ENCODE measurements at regions not wholly inside any gene's neighbourhood (a gene's known extent, or its start where the extent isn't known, plus 50 kb on each side); places are given as distances from the start of the nearest gene placed in this dataset.

DNA sequence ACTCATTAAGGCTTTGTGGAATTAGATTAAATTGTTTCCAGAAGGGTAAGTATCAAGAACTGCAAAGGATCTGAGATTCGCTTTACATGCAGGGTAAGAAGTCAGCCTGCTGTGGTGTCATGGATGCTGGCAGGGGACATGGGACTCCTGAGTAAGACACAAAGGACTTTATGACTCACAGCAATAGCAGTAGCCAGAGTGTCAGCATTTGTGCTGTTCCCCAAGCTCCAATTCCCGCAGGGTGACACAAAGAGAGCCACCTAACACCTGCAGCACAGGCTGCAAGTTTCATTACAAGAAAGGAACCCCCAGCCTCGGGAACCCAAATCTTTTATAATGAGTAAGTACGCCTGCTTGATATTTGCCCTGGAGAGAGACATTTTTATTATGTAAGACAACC, 298.1 kb upstream of the POU3F1 start:
- Mint-ChIP-seq H3K36me3 (peaks cover 17% of the 10 kb centered on the region), H3K9me3 (peaks cover 21% of the 10 kb centered on the region), H3K27me3 (peaks cover 4% of the 10 kb centered on the region), H3K4me1 (peaks cover 5% of the 10 kb centered on the region), H3K4me3 (no peak overlapping the region), H3K27ac (no peak overlapping the region)
- no peak for ATAC-seq (ENCODE audit: low read depth)
- no peak for DNase-seq (ENCODE audit: low spot score in 2 of 2)

DNA sequence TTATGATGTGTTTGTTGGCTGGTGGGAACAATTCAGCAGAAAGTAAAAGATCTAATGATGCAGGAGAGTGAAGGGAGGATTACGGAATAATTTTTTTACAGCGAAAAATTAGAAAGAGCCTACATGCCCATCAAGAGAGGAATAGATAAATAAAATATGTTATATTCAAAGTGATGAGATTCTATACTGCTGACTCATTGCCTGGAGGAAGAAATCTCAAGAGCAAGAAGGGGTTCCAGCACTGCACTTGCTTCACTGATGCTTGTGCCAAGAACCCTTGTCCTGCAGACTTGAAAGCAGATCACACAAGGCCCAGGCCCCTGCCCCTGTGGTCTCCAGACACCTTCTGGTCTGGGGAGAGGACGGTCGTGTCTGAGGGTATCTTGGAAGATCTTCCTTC, 295.1 kb upstream of the POU3F1 start:
- peaks cover 6% of the 10 kb centered on the region for H3K9me3 Mint-ChIP-seq
- peaks cover 5% of the 10 kb centered on the region for H3K4me1 Mint-ChIP-seq
- peaks cover 6% of the 10 kb centered on the region for H3K27me3 Mint-ChIP-seq
- H3K27ac Mint-ChIP-seq = no peak overlapping the region
- no peak overlapping the region for H3K4me3 Mint-ChIP-seq
- ATAC-seq (ENCODE audit: low read depth) = no peak
- H3K36me3 Mint-ChIP-seq = peaks cover 8% of the 10 kb centered on the region
- no peak for DNase-seq (ENCODE audit: low spot score in 2 of 2)

DNA sequence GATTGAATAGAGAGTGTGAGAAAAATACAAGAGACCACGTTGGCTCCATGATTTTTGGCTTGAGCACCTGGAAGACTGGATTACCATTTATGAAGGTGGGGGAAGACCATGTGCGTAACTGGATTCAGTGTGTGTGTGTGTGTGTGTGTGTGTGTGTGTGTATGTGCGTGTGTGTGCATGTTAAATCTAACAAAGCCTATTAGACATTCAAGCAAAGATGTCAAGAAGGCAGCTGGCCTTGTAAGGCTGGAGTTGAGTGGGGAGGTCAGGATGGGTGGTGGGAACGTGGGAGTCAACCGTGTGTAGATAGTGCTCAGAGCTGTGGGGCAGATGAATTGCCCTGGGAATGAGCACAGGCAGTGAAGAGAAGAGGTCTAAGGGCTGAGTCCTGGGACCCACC, 293.8 kb upstream of the POU3F1 start:
- DNase-seq (ENCODE audit: low spot score in 2 of 2) (no peak), ATAC-seq (ENCODE audit: low read depth) (no peak)
- Mint-ChIP-seq H3K9me3 (no peaks in the 10 kb centered on the region), H3K4me1 (peaks cover 5% of the 10 kb centered on the region), H3K27ac (no peak overlapping the region), H3K36me3 (peaks cover 2% of the 10 kb centered on the region), H3K4me3 (no peak overlapping the region), H3K27me3 (peaks cover 6% of the 10 kb centered on the region)

DNA sequence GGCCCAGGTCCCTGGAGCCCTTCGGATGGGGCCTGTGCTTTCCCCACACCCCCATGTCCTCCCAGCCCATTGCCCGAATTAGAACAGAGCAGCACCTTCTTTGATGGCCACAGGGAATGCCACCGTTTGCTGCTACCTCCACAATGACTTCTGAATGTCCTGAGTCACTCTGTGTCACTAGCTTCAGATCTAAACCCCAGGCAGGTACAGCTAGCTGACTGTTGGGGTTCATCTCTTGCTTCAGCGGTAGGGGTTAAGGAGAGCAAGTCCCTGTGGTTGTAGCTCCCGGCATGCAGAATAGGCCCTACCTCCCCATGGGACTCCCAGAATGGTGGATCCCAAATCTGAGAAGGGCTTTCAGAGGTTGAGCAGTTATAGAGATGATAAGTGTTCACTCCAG, 291.1 kb upstream of the POU3F1 start:
- no peak for ATAC-seq (ENCODE audit: low read depth)
- no peaks in the 10 kb centered on the region for H3K9me3 Mint-ChIP-seq
- H3K36me3 Mint-ChIP-seq = peaks cover 3% of the 10 kb centered on the region
- peaks cover 9% of the 10 kb centered on the region for H3K4me1 Mint-ChIP-seq
- H3K4me3 Mint-ChIP-seq = no peak overlapping the region
- no peak for DNase-seq (ENCODE audit: low spot score in 2 of 2)
- H3K27ac Mint-ChIP-seq = no peak overlapping the region
- peaks cover 14% of the 10 kb centered on the region for H3K27me3 Mint-ChIP-seq

DNA sequence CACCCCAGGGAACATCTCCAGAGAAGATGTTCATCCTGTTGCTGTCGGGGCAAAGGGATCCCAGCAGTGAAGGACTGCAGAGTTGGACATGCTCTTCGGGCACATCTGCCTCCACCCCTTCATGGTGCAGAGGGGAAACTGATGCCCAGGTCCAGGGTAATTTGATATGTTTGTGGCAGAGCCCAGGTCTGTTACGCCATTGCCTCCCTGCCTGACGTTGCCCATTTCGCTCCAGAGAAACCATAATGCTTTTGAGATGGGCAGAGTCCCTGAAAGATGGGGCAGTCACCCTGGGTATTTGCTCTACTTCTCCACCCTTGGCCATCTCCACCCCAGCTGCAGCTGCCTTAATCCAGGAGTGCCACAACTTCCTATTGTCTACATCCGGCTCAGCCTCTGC, 290.4 kb upstream of the POU3F1 start:
- ATAC-seq (ENCODE audit: low read depth) (no peak), DNase-seq (ENCODE audit: low spot score in 2 of 2) (no peak)
- H3K9me3 Mint-ChIP-seq = no peaks in the 10 kb centered on the region
- peaks cover 10% of the 10 kb centered on the region for H3K27me3 Mint-ChIP-seq
- peaks cover 6% of the 10 kb centered on the region for H3K4me1 Mint-ChIP-seq
- H3K4me3 Mint-ChIP-seq = no peak overlapping the region
- no peak overlapping the region for H3K27ac Mint-ChIP-seq
- peaks cover 2% of the 10 kb centered on the region for H3K36me3 Mint-ChIP-seq

DNA sequence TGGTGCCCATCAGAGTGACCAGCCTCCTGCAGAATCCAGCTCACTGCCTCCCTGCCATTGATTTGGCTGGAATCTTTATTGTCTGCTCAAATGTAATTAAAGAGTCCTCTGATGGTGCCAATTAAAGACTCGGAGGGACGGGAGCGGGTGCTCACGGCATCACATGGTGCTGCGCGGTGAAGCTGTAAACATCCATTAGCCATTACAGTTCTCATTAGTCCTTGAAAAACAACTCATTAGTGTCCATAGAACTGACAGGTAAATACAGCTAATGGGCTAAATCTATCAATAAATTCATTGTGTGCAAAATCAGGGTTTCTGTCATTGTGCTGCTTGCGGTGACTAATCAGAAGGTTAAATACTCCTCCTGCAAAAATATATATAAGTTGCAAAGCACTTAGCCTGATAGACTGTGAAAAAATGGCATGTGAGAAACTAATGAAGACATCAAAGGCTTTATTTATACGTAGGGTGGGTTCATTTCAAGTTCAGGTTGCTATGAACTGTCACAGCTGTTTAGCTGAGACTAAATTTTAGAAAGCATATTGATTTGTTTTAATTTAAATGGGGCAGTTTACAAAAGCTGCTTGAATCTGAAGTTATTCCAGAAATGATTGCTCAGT, 289.8 kb upstream of the POU3F1 start:
- H3K4me3 Mint-ChIP-seq = no peak overlapping the region
- ATAC-seq (ENCODE audit: low read depth) = no peak
- H3K36me3 Mint-ChIP-seq = peaks cover 2% of the 10 kb centered on the region
- no peaks in the 10 kb centered on the region for H3K9me3 Mint-ChIP-seq
- peaks cover 6% of the 10 kb centered on the region for H3K4me1 Mint-ChIP-seq
- no peak for DNase-seq (ENCODE audit: low spot score in 2 of 2)
- H3K27me3 Mint-ChIP-seq = peaks cover 10% of the 10 kb centered on the region
- H3K27ac Mint-ChIP-seq = no peak overlapping the region

DNA sequence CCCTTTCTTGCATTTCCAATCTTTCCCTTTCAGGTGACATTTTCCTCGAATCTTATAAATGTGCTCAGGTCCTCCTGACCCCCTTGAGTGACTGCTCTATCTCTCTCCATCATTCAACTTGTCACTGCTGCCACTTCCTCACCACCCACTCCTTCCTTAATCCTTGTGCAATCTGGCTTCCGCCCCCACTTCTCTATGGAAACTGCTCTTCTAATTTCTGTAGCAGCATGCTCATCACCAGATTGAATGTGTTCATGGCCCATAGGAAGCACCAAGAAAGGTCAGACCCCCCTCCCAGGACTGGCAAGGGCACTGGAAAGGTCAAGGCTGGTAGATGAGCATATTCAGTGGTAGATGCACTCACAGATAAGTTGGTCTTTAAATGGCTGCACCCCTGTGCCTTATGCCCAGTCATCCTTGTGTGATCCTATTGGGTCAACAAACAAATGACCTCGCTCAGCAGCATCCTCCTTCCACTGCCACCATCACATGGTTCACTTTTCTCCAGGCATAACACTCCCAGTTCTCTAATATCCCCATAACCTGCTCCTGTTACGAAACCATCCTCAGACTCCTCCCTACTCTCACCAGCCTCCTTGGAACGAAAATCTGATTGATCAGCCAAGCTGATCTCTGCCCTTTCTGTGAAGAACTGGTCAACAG, 288.5 kb upstream of the POU3F1 start:
- DNase-seq (ENCODE audit: low spot score in 2 of 2) (no peak), ATAC-seq (ENCODE audit: low read depth) (no peak)
- Mint-ChIP-seq H3K4me1 (peaks cover 6% of the 10 kb centered on the region), H3K4me3 (no peak overlapping the region), H3K27ac (no peak overlapping the region), H3K36me3 (peaks cover 2% of the 10 kb centered on the region), H3K27me3 (peaks cover 10% of the 10 kb centered on the region), H3K9me3 (no peaks in the 10 kb centered on the region)

DNA sequence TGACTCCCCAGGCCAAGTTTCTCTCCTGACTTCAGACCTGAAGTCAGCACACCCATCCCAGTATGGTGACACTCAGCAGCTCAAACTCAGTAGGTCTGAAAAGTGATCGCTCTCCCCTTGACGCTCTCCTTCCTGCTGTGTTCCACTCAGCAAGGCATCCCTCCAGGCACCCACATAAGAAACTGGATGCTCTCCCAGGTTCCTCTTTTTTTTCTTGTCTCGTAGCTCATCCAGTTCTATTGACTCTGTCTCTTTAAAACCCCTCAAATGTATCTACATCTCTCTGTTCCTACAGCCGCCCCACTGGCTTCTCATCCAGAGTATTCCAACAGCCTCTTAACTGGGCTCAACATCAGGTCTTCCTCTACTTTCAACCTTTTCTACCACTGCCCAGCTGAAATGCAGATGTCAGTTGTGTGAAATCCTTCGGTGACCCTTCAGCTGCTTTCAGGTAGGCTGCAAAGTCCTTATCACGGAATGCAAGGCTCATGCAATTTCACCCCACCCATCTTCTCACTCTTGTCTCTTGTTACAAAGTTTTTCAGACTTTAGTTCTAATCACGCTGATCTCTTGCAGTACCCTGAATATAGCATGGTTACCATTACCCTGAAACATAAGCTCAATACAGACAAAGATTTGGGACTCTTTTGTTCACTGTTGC, 286.2 kb upstream of the POU3F1 start:
- no peak for ATAC-seq (ENCODE audit: low read depth)
- Mint-ChIP-seq H3K4me3 (no peak overlapping the region), H3K27me3 (peaks cover 11% of the 10 kb centered on the region), H3K27ac (no peak overlapping the region), H3K36me3 (peaks cover 2% of the 10 kb centered on the region), H3K9me3 (no peaks in the 10 kb centered on the region), H3K4me1 (peaks cover 6% of the 10 kb centered on the region)
- no peak for DNase-seq (ENCODE audit: low spot score in 2 of 2)

DNA sequence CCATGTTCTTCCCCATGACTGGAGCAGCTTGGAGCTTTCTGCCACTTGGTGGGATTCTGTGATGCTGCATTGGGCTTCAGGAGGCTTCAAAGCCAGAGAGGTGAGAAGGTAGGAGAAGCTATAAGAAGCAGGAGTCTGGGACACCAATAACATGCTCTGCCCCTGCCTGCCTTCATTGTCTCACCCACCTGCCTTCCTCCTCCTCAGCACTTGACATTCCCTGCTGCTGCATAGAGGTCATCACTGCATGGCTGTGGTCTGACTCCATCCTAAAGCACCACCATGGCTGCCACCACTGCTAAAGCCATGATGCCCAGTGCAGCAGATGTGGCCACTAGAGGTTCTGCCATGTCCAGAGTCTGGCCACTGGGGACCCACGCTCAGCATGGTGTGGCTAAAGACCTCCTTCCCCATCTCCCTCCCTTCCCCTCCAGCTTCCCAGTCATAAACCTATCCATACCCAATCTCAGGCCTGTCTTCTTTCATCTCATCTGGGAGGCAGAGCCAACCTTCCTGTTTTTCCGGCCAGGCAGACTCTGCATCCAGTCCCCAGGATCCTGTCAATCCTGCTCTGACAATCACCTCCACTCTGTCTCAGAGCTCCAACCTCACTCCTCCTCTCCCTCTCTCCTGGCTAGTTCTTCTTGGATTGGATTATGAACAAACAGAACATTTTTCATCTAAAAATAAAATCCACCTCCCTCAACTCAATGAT, 285.1 kb upstream of the POU3F1 start:
- H3K4me1 Mint-ChIP-seq = peaks cover 6% of the 10 kb centered on the region
- no peak overlapping the region for H3K4me3 Mint-ChIP-seq
- peaks cover 2% of the 10 kb centered on the region for H3K36me3 Mint-ChIP-seq
- no peak overlapping the region for H3K27ac Mint-ChIP-seq
- peaks cover 11% of the 10 kb centered on the region for H3K27me3 Mint-ChIP-seq
- no peak for DNase-seq (ENCODE audit: low spot score in 2 of 2)
- no peaks in the 10 kb centered on the region for H3K9me3 Mint-ChIP-seq
- no peak for ATAC-seq (ENCODE audit: low read depth)

DNA sequence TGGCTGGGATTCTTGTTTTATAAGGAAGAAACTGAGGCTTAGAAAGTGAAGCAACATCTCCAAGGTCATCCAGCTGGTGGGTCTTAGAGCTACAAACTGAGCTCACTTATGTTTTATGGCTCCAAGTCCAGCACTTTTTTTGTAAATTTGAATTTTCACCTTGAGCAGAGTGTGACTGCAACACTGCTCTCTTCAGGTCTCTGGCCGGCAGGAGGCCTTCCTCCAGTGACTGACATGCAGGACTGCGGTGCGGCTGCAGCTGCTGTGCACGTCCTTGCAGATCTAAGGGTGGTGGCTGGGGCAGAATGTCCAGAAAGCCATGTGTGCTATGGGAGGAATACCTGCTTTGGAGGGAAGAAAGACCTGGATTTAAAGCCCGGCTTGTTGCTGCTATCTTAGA, 284.2 kb upstream of the POU3F1 start:
- Mint-ChIP-seq H3K4me3 (no peak overlapping the region), H3K9me3 (no peaks in the 10 kb centered on the region), H3K36me3 (peaks cover 2% of the 10 kb centered on the region), H3K4me1 (peaks cover 6% of the 10 kb centered on the region), H3K27ac (no peak overlapping the region), H3K27me3 (peaks cover 11% of the 10 kb centered on the region)
- no peak for ATAC-seq (ENCODE audit: low read depth)
- no peak for DNase-seq (ENCODE audit: low spot score in 2 of 2)

DNA sequence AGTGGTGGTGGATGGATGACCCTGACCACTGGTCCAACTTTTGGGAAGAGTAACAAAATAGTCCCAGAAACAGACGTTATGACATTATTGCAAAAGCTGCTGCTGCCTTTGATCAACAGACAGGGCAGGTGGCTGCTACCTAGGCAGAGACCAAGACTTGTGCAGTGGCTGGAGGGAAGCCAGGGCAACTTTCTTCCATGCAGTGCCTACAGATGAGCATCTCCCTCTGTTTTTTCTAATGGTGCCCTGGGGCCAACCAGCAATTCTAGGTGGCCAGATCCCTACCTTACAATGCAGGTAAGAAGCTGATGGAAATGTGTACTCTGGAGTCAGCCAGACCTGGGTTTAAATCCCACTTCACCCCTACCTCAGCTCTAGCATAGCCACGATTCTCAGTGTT, 283.1 kb upstream of the POU3F1 start:
- H3K4me1 Mint-ChIP-seq = peaks cover under 1% of the 10 kb centered on the region
- ATAC-seq (ENCODE audit: low read depth) = no peak
- no peak for DNase-seq (ENCODE audit: low spot score in 2 of 2)
- H3K4me3 Mint-ChIP-seq = no peak overlapping the region
- H3K9me3 Mint-ChIP-seq = peaks cover 2% of the 10 kb centered on the region
- H3K27ac Mint-ChIP-seq = no peak overlapping the region
- peaks cover 5% of the 10 kb centered on the region for H3K36me3 Mint-ChIP-seq
- peaks cover 10% of the 10 kb centered on the region for H3K27me3 Mint-ChIP-seq

DNA sequence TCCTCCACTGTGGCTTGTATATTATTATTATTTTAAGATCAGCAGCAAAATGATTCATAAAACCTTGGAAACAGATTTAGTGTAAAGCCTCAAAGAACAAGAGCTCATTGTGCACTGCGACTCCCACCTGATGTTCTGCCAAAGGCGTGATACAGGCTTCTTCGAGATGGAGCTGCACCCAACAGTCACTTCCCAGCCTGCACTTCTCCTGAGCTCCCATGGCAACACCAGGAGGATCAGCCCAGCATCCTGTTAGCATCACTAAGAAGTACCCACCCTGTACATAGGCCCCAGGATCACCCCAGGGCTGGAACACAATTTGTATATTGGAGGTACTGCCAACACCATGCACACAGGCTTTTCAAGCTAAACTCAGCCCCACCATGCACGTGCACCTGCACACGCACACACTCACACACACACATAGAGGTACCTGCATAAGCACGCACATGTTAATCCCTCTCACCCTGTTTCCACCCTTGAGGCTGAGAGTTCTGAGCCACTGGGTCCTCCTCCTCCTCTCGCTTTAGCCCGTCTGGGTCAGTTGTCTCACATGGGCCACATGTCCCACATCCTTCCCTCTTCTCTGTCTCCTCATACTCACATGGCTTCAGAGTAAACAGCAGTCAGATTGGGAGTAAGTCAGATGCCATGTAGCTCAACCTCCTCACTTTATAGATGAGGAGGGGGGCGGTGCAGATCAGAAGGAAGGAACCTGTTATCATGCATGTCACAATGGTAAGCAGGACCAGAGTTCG, 281.9 kb upstream of the POU3F1 start:
- Mint-ChIP-seq H3K9me3 (peaks cover 2% of the 10 kb centered on the region), H3K27me3 (peaks cover 11% of the 10 kb centered on the region), H3K27ac (no peak overlapping the region), H3K4me3 (no peak overlapping the region), H3K4me1 (no peaks in the 10 kb centered on the region), H3K36me3 (peaks cover 5% of the 10 kb centered on the region)
- no peak for DNase-seq (ENCODE audit: low spot score in 2 of 2)
- ATAC-seq (ENCODE audit: low read depth) = no peak

DNA sequence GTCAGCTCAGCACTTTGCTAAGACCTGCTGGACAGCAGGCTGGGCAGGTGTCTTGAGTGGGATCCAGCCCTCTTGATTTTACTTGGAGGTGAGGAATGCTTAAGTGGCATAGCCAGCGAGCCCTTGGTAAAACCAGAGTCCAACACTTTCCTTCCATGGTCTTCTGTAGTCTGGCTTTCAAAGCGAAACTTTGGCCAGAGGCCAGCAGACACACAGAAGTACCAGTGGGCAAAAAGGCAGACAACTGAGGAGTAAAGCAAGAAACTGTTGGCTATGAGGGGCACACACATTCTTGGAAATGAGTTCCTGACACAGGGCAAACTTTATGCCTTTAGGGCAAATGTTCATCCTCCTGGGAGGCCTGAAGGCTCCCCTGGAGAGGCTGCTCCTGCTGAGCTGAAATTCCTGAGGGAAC, 281.0 kb upstream of the POU3F1 start:
- Mint-ChIP-seq H3K27me3 (peaks cover 17% of the 10 kb centered on the region), H3K27ac (no peak overlapping the region), H3K4me3 (no peak overlapping the region), H3K36me3 (peaks cover 5% of the 10 kb centered on the region), H3K9me3 (peaks cover 2% of the 10 kb centered on the region), H3K4me1 (peaks cover 6% of the 10 kb centered on the region)
- no peak for DNase-seq (ENCODE audit: low spot score in 2 of 2)
- no peak for ATAC-seq (ENCODE audit: low read depth)

DNA sequence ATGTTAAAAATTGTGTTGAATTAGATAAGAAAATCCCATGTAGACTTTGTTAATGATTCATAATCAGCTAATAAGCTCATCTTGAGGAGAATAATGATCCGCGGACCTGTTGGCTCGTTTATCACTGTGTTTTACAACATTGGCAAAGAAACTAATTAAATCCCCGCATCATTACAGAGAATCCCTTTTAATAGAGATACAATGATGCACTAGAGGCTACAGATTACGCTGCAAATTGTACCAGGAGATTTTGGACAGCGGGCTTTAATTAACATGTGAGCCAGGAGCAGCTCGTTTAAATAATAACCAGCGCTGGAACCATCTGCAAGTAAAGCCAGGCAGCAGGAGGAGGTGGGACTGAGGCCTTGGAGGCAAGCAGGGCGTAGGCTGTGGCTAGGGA, 280.3 kb upstream of the POU3F1 start:
- ATAC-seq (ENCODE audit: low read depth) (no peak), DNase-seq (ENCODE audit: low spot score in 2 of 2) (no peak)
- peaks cover 2% of the 10 kb centered on the region for H3K9me3 Mint-ChIP-seq
- no peak overlapping the region for H3K27ac Mint-ChIP-seq
- peaks cover 8% of the 10 kb centered on the region for H3K4me1 Mint-ChIP-seq
- H3K36me3 Mint-ChIP-seq = peaks cover 5% of the 10 kb centered on the region
- peaks cover 19% of the 10 kb centered on the region for H3K27me3 Mint-ChIP-seq
- no peak overlapping the region for H3K4me3 Mint-ChIP-seq

All from memory B cell (primary cell).